DMS53 (cell line): ENCODE measurements at regions not wholly inside any gene's neighbourhood (a gene's known extent, or its start where the extent isn't known, plus 50 kb on each side); places are given as distances from the start of the nearest gene placed in this dataset.

Experiments
- DNase-seq: peaks from one replicate; lab custom pipeline; 2025; lab: John Stamatoyannopoulos, UW

DNA sequence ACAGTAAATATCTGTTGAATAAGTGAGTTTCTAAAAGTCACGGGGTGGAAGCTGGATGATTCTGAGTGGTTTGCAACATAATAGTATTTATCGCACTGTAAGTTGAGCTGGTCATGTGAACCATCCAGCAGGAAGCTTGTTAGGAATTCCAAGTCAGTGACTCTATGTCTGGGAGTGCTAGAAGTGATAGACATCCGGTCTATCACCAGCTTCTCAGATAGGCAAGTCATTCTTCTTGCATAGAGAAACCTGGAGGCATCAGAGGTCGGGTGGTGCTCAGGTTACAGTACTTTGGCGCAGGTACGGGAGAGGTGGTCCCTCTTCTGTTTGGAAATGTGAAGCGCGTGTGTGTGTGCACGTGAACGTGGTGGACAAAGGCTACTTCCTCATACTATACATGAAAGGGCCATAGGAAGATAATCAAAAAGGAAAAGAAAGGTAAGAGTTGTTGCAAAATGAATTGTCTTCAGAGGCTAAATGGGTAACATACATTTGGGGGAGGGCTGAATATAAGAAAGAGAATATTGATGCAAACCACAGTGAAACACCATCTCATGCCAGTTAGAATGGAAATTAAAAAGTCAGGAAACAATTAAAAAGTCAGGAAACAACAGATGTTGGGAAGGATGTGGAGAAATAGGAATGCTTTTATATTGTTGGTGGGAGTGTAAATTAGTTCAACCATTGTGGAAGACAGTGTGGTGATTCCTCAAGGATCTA is 299.3 kb upstream of the ZFP64 start:
- no peak for DNase-seq

DNA sequence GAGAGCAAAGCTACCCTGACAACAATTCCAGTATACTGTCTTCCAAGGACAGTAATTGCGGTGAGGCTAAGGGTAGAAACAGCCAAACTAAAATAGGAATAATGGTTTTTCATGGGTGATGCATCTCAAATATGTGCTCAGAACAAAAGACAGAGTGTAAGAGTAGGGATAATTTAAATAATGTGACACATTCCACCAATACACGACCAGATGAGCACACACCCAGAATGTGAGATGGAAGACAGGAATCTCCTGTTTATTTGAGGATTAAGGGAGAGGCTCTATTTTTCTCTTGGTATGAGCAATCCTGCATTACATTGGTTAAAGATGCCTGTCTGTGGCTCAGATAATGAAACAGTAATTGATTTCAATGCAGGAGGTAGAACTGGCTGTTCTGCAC is 292.9 kb upstream of the ZFP64 start:
- no peak for DNase-seq

DNA sequence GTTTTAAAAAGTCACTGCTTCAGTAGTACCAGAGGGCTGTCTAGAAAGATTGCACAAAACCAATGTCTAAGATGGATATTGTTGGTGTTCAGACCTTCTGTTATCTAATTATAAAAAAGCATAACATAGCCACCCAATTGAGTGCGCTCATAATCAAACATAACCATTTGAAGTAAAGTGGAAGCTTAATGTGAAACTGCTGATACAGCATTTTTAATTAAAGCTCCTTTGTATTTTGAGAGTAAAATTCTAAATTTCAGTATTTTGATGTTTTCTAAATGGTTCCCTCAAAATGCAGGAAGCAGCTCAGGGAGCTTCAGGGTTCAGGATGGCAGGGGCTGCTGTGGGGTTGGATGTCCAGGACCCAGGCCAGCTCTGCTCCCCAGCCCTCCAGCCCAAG is 291.8 kb upstream of the ZFP64 start:
- no peak for DNase-seq

DNA sequence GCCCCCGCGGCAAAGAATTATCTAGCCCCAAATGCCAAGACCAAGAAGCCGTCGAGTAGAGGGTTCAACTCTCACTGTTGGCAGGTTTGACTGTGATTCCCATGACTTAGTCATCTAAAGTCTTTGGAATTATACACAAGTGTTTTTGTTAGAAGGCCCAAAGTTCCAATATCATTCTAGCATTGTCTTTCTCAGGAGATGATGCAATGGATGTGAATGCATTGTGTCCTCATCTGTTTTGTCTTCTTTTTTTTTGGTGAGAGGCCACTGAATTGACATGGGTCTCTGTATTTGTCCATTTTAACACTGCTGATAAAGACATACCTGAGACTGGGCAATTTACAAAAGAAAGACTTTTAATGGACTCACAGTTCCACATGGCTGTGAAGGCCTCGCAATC is 290.5 kb upstream of the ZFP64 start:
- DNase-seq: no peak

DNA sequence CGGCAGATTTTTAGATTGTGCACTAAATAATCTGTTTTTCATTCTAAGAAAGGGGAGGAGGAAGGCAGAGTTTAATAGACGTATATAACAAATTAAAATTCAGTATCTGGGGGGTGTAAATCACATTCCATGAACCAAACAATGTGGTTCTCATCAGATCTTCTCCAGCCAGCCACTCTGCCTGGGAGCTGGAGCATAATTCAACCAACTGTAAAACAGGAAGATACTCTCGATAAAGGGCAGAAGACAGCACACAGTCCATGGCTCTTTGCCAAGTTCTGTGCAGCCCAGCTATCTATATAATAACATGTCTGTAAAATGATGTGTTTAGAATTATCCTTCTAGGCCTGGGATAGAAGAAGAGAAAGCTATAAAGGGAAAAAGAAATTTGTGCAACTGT is 289.9 kb upstream of the ZFP64 start:
- DNase-seq: no peak

DNA sequence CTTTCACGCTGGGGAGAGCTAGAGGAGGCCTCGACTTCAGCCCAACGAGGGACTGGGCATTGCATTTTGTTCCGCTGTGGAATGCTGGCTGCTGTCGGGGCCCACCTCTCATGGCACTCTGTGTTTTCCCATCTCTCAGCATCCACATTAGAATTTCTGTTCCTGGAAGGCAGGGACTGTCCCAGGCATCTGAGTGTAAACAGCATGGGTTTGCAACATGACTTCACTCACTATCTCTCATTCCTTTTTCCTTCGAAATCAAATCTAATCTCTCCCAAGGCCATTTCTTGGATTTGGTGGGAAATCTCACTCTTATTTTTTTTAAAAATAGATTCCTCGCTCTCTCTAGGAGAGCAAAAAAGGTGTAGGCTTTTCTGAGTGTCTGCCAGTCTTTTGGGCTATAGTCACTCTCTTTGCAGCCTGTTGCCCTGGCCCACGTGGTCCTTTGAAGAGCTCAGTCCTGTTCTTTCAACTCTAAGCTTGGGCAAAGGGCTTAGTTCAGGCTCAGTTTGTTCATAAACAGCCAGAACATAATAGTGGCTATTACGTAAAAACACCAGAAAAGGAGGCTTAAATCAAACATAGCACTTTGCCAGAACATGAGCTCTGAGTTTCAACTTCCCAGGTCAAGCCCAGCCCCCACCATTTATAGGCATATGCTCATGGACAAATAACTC is 284.6 kb upstream of the ZFP64 start:
- DNase-seq: no peak

DNA sequence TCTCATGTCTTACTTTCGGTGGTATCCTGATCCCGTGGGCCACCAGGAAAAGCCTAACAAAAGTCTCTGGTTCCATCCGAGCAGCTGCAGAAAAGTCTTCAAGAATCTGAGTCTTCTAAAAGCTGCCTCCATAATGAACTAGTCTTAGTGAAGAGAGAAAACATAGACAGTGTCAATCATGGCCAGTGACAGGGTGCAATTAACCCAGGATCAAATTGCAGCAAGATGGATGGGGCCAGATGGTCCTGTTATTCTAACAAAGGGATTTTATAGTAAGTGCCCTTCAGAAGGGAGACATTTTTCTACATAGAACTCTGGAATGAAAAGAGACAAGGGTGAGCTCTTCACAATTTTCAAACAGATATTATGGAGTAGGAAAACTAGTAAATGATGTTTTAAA is 281.6 kb upstream of the ZFP64 start:
- DNase-seq: no peak

DNA sequence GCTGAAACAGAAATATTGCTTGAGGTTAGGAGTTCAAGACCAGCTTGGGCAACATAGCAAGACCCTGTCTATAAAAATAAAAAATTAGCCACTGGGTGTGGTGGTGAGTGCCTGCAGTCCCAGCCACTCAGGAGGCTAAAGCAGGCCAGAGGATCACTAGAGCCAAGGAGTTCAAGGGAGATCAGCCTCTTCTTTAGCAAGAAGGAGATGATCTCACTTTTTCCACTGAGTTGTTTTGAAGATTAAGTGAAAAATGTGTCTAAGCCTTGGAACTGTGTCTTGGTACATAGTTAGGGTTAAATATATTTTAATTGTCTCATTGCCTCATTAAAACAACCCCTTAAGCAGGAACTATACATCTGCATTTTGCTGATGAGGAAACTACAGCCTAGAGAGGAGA is 279.0 kb upstream of the ZFP64 start:
- DNase-seq: no peak

DNA sequence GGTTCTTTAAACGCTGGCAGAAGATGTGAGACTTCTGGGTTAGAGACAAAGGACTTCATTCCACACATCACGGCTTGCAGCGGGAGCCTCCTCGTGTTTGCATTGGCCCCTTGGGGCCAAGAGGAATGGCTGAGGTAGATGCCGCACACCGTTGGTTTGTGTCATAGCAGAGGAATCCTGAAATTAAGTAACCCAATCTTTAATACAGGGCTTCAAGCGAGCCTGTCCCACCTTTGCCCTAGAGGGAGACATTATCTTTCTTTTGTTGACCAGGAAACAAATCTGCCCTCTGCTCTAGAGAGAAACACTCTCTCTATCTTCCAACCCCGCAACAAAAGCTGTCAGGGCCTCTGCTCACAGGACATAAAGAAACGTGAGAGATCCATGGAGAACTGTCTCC is 277.5 kb upstream of the ZFP64 start:
- no peak for DNase-seq

DNA sequence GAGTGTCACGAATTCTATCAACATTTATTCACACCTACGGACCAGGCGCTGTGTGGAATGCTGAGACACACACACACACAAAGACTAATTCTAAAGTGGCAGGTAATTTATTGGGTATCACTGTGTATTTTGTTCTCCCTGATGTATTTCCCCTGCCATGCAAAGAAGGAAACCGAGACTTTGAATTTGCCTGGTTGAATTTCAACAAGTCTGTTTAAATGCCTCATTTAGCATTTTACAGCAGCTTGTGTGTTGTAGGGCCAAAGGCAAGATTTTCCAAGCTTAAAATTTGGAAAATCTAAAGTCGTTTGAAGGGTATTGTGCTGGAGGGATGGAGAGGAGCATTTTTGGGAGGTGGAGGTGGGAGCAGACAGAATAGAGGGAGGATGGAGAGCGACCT is 274.4 kb upstream of the ZFP64 start:
- DNase-seq: no peak

DNA sequence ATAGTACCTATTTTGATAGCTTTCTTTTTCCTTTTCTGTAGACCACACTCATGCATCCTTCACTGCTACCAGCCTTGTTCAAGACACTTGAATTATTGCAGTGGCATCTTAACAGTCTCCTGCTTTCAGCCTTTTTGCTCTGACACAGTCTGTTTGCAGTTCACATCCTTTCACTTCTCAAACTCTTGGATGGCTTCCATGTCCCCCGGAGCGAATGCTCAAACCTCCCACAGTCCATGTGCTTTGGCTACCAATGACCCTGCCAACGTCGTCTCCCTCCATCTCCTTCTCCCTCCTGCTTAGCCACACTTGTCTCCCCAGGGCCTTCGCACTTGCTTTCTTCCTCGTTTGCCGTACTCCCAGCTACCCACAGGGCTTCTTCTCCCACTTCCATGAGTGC is 270.0 kb upstream of the ZFP64 start:
- DNase-seq: no peak

DNA sequence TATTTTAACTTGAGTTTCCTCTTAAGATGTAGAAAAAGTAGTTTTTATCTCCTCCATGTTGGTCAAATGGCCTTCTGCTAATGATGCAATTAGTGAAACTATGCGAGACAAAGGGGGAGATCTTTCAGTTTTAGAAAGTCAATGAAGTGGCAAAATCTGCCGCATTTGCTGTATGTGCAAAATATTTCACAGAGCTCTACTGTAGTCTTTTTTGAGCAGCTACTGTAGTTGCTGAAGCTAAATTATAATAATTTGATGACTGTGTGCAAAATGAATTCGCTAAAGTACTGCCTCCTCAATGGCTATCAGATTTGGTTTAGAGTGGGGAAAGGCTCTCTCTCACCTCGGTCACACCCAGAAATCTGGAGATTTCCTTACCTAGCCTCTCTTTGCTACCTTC is 267.6 kb upstream of the ZFP64 start:
- DNase-seq: no peak

DNA sequence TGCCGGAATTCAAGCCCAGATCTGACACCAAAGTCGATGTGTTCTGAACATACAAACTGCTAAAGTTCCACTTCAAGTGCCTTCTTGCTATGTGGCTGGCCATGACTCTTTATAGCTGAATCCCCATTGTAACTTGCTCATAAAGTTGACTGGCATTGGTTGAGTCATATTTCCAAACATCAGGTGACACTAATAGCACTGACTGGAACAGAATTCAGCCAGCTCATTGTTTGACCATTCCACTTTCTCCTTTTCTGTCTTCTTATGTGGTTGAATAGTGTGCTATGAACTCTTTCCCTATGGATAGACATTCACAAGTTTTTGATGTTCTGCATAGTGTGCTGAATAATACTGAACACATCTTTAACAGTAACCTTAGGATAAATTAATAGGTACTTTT is 266.2 kb upstream of the ZFP64 start:
- DNase-seq: no peak

DNA sequence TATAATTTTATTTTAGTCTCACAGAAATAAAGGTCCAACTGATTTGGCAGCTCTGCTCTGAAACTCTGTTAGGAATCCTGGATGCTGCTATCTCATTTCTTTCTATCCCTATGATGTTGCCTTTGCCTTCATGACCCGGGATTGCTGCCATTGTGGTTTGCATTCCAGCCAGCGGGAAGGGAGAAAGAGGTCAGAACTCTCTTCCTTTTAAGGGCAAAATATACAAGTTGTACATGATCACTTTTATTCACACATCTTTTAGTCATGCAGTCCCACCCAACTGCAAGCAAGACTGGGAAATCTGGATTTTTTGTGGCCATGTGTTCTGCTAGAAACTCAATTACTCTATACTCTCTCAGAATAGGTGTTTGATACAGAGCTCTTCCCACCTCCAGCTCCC is 263.1 kb upstream of the ZFP64 start:
- DNase-seq: no peak

DNA sequence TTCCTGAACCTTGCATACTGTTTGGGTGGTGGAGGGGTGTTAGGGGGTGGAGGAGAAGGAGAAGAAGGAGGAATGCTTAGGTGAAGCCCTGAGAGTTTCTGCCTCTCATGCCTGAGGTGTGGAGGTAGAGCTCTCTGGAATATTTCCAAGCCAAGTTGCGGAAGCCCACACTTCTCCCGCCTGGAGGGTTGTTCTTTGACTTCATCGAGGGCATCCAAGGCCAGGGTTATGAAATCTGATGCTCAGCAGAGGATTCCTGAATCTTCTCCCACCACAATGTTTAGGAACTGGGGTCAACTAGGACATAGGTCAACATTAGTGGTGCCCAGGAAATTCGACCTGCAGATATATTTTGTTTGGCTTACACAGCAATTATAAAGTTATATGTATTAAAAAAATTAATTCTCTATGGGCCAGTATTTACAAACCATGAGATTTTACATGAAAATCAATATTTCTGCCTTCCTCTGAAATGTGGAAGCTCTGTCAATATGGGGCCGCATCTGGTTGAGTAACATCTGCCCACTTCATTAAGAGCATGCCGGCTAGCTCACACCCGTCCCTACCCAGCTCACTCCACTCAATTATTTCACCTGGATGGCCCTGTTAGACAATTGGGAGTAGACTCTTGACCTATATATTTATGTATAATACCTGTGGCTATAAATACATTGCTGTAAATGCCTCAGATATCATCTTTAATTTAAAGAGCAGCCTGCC is 257.1 kb upstream of the ZFP64 start:
- no peak for DNase-seq

DNA sequence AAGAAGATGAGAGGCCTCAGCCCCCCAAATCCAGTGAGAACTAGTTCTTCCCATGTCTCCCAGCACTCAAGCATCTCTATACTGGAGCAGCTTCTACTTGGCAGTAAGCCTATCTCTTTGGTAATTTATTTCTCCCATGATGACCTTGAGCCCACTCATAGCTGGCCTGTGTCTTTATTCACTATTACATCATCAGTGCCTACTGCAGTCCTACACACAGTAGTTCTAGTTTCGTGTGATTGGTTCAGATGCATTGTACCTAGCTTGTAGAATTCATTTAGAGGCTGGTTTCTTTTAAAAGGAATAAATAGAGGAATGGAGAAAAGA is 255.6 kb upstream of the ZFP64 start:
- no peak for DNase-seq

DNA sequence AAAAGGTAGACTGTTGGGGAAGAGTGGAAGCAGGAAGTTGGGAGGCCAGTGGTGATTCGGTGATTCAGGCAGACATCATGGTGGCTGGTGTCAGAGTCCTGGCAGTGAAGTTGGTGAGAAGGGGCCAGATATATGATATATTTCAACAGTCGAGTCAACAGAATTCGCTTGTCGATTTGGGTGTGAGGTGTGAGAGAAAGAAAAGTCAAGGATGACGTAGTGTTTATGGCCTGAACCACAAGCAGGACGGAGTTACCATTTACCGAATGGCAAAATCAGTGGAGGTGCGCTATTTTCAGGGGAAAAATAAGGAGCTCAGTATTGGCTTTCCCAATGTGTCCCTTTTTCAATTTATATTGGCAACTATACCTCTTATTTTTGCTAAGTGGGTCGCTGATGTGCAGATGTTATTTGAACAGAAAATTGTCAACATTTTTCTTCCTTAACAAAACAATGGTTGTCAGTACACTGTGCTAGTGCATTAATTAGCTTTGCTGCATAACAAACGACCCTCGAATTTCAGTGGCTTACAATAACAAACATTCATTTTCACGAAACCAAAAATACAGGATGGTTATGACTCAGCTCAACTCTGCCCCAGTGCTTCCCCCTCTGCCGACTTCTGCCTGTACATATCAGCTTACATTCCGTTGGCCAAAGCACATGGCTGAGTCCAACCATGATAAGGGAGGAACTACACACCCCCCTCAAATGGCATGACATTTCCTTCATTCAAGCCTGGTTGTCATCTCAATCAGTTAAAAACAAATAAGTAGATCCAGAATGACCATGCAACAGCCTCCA is 255.0 kb upstream of the ZFP64 start:
- DNase-seq: no peak

DNA sequence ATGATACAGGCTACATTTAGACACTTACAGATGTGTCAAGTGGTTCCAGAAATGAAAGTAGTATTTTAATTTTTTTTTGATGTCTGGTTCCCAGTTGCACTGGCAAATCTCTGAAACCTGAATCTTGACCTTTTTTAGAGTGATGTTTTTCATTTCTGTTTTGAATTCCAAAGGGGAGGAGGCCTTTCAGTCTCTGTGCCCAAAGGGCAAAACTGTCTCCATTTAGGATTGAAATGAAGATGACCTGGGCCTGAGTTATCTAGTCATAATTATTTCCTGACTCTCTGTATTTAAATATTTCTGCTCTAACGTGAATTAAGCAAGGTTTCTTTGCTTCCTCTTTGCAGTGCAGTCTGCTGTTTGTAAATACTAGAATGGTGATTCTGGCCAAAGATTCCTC is 252.9 kb upstream of the ZFP64 start:
- DNase-seq: no peak

DNA sequence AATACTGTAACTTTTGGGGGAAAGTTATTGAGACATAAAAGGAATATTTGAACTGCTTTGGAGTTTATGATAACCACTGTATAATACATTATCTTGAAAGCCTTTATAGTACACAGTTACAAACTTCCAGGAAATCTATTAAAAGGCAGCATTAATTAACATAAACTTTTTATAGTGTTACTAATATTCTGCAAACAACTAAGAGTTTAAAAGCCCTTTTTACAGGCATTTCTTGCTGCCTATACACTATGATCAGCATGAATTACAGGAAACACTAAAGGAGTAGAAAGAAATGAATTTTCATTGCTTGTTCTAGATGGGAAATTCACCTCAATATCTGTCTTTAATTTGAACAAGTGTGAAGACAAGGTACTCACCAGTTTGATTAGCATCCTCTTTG is 252.3 kb upstream of the ZFP64 start:
- no peak for DNase-seq

DNA sequence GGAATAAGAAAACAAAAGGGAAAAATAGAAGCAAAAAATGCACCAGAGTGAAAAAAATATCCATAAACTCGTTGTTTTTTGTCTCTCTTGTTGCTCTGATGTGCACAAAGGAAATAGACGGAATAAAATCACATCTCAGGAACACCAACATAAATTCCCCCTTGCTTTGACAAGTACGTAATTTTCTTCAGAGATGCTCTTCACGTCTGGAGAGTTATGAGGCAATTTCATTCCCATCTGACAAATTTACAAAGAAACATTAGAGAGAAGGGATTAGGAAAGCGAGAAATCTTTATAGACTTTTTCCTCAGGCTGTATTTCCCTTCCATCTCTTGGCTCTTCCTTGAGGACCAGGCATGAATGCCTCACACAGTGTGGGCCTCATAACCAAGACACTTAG is 250.1 kb upstream of the ZFP64 start:
- DNase-seq: no peak

DNA sequence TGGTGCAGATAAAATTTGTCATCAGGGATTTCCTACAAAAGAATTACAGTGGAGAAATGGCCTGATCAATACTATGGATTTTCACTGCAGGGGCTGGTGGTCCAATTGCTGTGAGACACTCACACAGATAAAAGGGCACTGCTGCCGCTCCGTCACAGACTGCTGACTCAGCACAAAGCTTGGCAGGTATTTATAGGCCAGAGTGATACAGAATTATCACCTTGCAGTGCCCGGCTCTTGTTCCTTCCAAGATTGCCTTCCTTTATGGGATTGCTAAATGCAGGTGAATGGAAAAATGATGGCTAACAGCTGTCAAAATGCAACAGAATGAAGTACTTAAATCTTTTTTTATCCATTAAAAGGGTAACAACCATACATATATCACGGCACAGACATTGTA is 247.8 kb upstream of the ZFP64 start:
- DNase-seq: no peak

DNA sequence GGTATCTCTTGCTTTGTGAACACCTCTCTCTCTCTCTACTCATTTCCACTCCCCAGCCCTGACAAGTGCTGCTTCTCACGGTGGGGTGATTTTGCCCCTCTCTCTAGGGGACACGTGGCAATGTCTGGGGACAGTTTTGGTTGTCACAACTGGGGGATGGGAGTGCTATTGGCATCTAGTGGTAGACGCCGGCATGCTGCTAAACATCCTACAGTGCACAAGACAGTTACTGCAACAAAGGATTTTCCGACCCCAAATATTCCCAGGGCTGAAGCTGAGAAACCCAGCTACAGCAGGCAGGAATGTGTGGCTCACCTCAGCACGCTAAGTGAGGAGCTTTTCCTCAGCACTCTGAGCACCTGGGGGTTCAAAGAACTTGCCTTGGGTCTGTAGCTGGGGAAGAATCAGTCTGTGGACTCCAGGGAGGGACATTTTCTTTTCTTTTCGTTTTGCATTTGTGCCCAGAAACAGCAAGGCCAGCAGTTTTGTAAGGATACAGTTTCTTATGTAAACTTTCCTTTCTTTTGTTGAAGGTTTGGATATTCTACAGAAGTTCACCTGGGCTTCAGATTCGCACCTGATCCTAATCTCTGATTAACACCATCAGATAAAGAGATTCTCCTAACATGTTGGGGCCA is 246.9 kb upstream of the ZFP64 start:
- DNase-seq: no peak
